ENCODE measurements at regions not wholly inside any gene's neighbourhood (a gene's known extent, or its start where the extent isn't known, plus 50 kb on each side); places are given as distances from the start of the nearest gene placed in this dataset.

GRCh38 chr5:7010591-7010990 is 297.4 kb downstream of the TENT4A start:
- no peak overlapping the region for H3K4me3 Mint-ChIP-seq
- DNase-seq (ENCODE audit: low spot score) = no peak
- H3K9me3 Mint-ChIP-seq = peaks cover 16% of the 10 kb centered on the region
- no peak for ATAC-seq
- H3K4me1 Mint-ChIP-seq (ENCODE audit: low read depth in 2 of 2) = no peaks in the 10 kb centered on the region
- H3K27ac Mint-ChIP-seq = no peak overlapping the region
- H3K36me3 Mint-ChIP-seq = no peaks in the 10 kb centered on the region
- H3K27me3 Mint-ChIP-seq = no peaks in the 10 kb centered on the region

GRCh38 chr5:7012057-7012456 is 298.8 kb downstream of the TENT4A start:
- no peaks in the 10 kb centered on the region for H3K36me3 Mint-ChIP-seq
- no peak overlapping the region for H3K27ac Mint-ChIP-seq
- peaks cover 17% of the 10 kb centered on the region for H3K9me3 Mint-ChIP-seq

GRCh38 chr5:7014611-7015010 is 301.4 kb downstream of the TENT4A start:
- Mint-ChIP-seq H3K27ac (no peak overlapping the region), H3K4me3 (no peak overlapping the region), H3K36me3 (no peaks in the 10 kb centered on the region), H3K4me1 (ENCODE audit: low read depth in 2 of 2) (no peaks in the 10 kb centered on the region), H3K27me3 (no peaks in the 10 kb centered on the region), H3K9me3 (peaks cover 14% of the 10 kb centered on the region)
- ATAC-seq (no peak), DNase-seq (ENCODE audit: low spot score) (no peak)

More at GRCh38 chr5:7012057-7012456, 298.8 kb downstream of the TENT4A start:
- ATAC-seq = no peak
- no peaks in the 10 kb centered on the region for H3K27me3 Mint-ChIP-seq
- no peaks in the 10 kb centered on the region for H3K4me1 Mint-ChIP-seq (ENCODE audit: low read depth in 2 of 2)
- H3K4me3 Mint-ChIP-seq = no peak overlapping the region
- no peak for DNase-seq (ENCODE audit: low spot score)

GRCh38 chr5:7015586-7016256 is 302.5 kb downstream of the TENT4A start:
- Mint-ChIP-seq H3K9me3 (peaks cover 13% of the 10 kb centered on the region), H3K36me3 (peaks cover 5% of the 10 kb centered on the region), H3K4me3 (no peak overlapping the region), H3K4me1 (ENCODE audit: low read depth in 2 of 2) (no peaks in the 10 kb centered on the region), H3K27ac (no peak overlapping the region), H3K27me3 (no peaks in the 10 kb centered on the region)
- DNase-seq (ENCODE audit: low spot score) = no peak
- no peak for ATAC-seq

GRCh38 chr5:7016999-7017747 is 303.9 kb downstream of the TENT4A start:
- Mint-ChIP-seq H3K27me3 (no peaks in the 10 kb centered on the region), H3K27ac (no peak overlapping the region), H3K4me1 (ENCODE audit: low read depth in 2 of 2) (no peaks in the 10 kb centered on the region), H3K4me3 (no peak overlapping the region), H3K9me3 (peaks cover 10% of the 10 kb centered on the region), H3K36me3 (peaks cover 5% of the 10 kb centered on the region)
- DNase-seq (ENCODE audit: low spot score) (no peak), ATAC-seq (no peak)

GRCh38 chr5:7018198-7018597 is 305.0 kb downstream of the TENT4A start:
- ATAC-seq (no peak), DNase-seq (ENCODE audit: low spot score) (no peak)
- H3K9me3 Mint-ChIP-seq = peaks cover 12% of the 10 kb centered on the region
- H3K27ac Mint-ChIP-seq = no peak overlapping the region
- no peak overlapping the region for H3K4me3 Mint-ChIP-seq
- H3K36me3 Mint-ChIP-seq = peaks cover 5% of the 10 kb centered on the region
- H3K4me1 Mint-ChIP-seq (ENCODE audit: low read depth in 2 of 2) = no peaks in the 10 kb centered on the region
- no peaks in the 10 kb centered on the region for H3K27me3 Mint-ChIP-seq

- no peak overlapping the region for H3K27ac Mint-ChIP-seq
- no peaks in the 10 kb centered on the region for H3K4me1 Mint-ChIP-seq (ENCODE audit: low read depth in 2 of 2)
- no peaks in the 10 kb centered on the region for H3K27me3 Mint-ChIP-seq
- H3K36me3 Mint-ChIP-seq = peaks cover 8% of the 10 kb centered on the region
- ATAC-seq = no peak
- peaks cover 12% of the 10 kb centered on the region for H3K9me3 Mint-ChIP-seq
- H3K4me3 Mint-ChIP-seq = no peak overlapping the region
- no peak for DNase-seq (ENCODE audit: low spot score)
Observed at GRCh38 chr5:7018601-7019000, 305.4 kb downstream of the TENT4A start.

GRCh38 chr5:7036192-7036835 is 323.1 kb downstream of the TENT4A start:
- Mint-ChIP-seq H3K36me3 (peaks cover 7% of the 10 kb centered on the region), H3K4me1 (ENCODE audit: low read depth in 2 of 2) (no peaks in the 10 kb centered on the region), H3K9me3 (peaks cover 3% of the 10 kb centered on the region), H3K4me3 (no peak overlapping the region), H3K27me3 (peaks cover 0 to 5% of the 10 kb centered on the region in 2 donors), H3K27ac (no peak overlapping the region)
- ATAC-seq (no peak), DNase-seq (ENCODE audit: low spot score) (no peak)

GRCh38 chr5:7039074-7039473 is 325.8 kb downstream of the TENT4A start:
- peaks cover 7% of the 10 kb centered on the region for H3K36me3 Mint-ChIP-seq
- no peaks in the 10 kb centered on the region for H3K4me1 Mint-ChIP-seq (ENCODE audit: low read depth in 2 of 2)
- no peak overlapping the region for H3K27ac Mint-ChIP-seq
- DNase-seq (ENCODE audit: low spot score) (no peak), ATAC-seq (no peak)
- peaks cover 3% of the 10 kb centered on the region for H3K9me3 Mint-ChIP-seq
- no peak overlapping the region for H3K4me3 Mint-ChIP-seq
- H3K27me3 Mint-ChIP-seq = peaks cover 0 to 6% of the 10 kb centered on the region in 2 donors

- peaks cover 7% of the 10 kb centered on the region for H3K36me3 Mint-ChIP-seq
- H3K27ac Mint-ChIP-seq = no peak overlapping the region
- DNase-seq (ENCODE audit: low spot score) = no peak
- no peak for ATAC-seq
- peaks cover 3% of the 10 kb centered on the region for H3K9me3 Mint-ChIP-seq
- H3K4me1 Mint-ChIP-seq (ENCODE audit: low read depth in 2 of 2) = no peaks in the 10 kb centered on the region
- peaks cover 0 to 6% of the 10 kb centered on the region in 2 donors for H3K27me3 Mint-ChIP-seq
- H3K4me3 Mint-ChIP-seq = no peak overlapping the region
Observed at GRCh38 chr5:7040111-7040510, 326.9 kb downstream of the TENT4A start.

GRCh38 chr5:7043797-7044196 is 330.6 kb downstream of the TENT4A start:
- DNase-seq (ENCODE audit: low spot score) (no peak), ATAC-seq (no peak)
- Mint-ChIP-seq H3K27me3 (peaks cover 0 to 6% of the 10 kb centered on the region in 2 donors), H3K36me3 (peaks cover 7% of the 10 kb centered on the region), H3K4me3 (no peak overlapping the region), H3K9me3 (peaks cover 3% of the 10 kb centered on the region), H3K4me1 (ENCODE audit: low read depth in 2 of 2) (no peaks in the 10 kb centered on the region), H3K27ac (no peak overlapping the region)

- Mint-ChIP-seq H3K4me1 (ENCODE audit: low read depth in 2 of 2) (no peaks in the 10 kb centered on the region), H3K27ac (no peak overlapping the region), H3K4me3 (no peak overlapping the region), H3K36me3 (no peaks in the 10 kb centered on the region), H3K9me3 (no peaks in the 10 kb centered on the region), H3K27me3 (no peaks in the 10 kb centered on the region)
- DNase-seq (ENCODE audit: low spot score) (no peak), ATAC-seq (no peak)
Observed at GRCh38 chr5:7047511-7048261, 334.5 kb downstream of the TENT4A start.

- Mint-ChIP-seq H3K4me3 (no peak overlapping the region), H3K27ac (no peak overlapping the region), H3K36me3 (no peaks in the 10 kb centered on the region), H3K27me3 (no peaks in the 10 kb centered on the region), H3K9me3 (peaks cover 4% of the 10 kb centered on the region), H3K4me1 (ENCODE audit: low read depth in 2 of 2) (no peaks in the 10 kb centered on the region)
- ATAC-seq (no peak), DNase-seq (ENCODE audit: low spot score) (no peak)
Observed at GRCh38 chr5:7050986-7051385, 337.8 kb downstream of the TENT4A start.

GRCh38 chr5:7053125-7053524 is 339.9 kb downstream of the TENT4A start:
- H3K27ac Mint-ChIP-seq = no peak overlapping the region
- peaks cover 4% of the 10 kb centered on the region for H3K9me3 Mint-ChIP-seq
- H3K27me3 Mint-ChIP-seq = no peaks in the 10 kb centered on the region
- no peaks in the 10 kb centered on the region for H3K36me3 Mint-ChIP-seq
- DNase-seq (ENCODE audit: low spot score) = no peak
- ATAC-seq = no peak
- H3K4me3 Mint-ChIP-seq = no peak overlapping the region
- H3K4me1 Mint-ChIP-seq (ENCODE audit: low read depth in 2 of 2) = no peaks in the 10 kb centered on the region
